Ovary (tissue), 3 donors: ENCODE measurements at regions not wholly inside any gene's neighbourhood (a gene's known extent, or its start where the extent isn't known, plus 50 kb on each side); places are given as distances from the start of the nearest gene placed in this dataset.
"Not testable (repeated sequence)": the region's sequence is repeated elsewhere in the genome, so short reads cannot be mapped to it uniquely, and the experiment has no call there.

Source experiments
- POLR2A ChIP-seq: fragments of 450-650 bp; IDR thresholded peaks from one replicate; pipeline ENCODE4 v1.6.1; 2017; ENCODE audit warnings: antibody characterized with exemption, mild to moderate bottlenecking, moderate library complexity
- TF ChIP-seq, protein P1 (sequence below), 3 donors: fragments of 450-650 bp in 2 of 3; fragments of 200-600 bp in 1 of 3; IDR thresholded peaks; one replicate each; pipeline versions ENCODE4 v1.5.1 to v1.8.0; 2016 to 2022; ENCODE audit warnings: antibody characterized with exemption in 3 of 3, mild to moderate bottlenecking in 1 of 3
- donor health status: DM: no; HTN: no; CAD: no.

DNA sequence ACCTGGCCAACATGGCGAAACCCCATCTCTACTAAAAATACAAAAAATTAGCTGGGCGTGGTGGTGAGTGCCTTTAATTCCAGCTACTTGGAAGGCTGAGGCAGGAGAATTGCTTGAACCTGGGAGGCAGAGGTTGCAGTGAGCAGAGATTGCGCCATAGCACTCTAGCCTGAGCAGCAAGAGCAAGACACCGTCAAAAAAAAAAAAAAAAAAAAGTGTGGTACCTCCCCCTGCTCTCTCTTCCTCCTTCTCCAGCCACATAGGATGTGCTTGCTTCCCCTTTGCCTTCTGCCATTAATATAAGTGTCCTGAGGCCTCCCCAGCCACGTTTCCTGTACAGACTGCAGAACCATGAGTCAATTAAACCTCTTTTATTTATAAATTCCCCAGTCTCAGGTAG lies 226.8 kb downstream of the CYP26B1 start:
- TF ChIP-seq, protein P1, sequence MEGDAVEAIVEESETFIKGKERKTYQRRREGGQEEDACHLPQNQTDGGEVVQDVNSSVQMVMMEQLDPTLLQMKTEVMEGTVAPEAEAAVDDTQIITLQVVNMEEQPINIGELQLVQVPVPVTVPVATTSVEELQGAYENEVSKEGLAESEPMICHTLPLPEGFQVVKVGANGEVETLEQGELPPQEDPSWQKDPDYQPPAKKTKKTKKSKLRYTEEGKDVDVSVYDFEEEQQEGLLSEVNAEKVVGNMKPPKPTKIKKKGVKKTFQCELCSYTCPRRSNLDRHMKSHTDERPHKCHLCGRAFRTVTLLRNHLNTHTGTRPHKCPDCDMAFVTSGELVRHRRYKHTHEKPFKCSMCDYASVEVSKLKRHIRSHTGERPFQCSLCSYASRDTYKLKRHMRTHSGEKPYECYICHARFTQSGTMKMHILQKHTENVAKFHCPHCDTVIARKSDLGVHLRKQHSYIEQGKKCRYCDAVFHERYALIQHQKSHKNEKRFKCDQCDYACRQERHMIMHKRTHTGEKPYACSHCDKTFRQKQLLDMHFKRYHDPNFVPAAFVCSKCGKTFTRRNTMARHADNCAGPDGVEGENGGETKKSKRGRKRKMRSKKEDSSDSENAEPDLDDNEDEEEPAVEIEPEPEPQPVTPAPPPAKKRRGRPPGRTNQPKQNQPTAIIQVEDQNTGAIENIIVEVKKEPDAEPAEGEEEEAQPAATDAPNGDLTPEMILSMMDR (IDR thresholded peaks at IDR 0.05), result not testable (repeated sequence)
- not testable (repeated sequence) for TF ChIP-seq POLR2A
